ENCODE measurements at regions not wholly inside any gene's neighbourhood (a gene's known extent, or its start where the extent isn't known, plus 50 kb on each side); places are given as distances from the start of the nearest gene placed in this dataset.
A peak's percentile ranks its signal among the peaks of the same experiment; 100 is the strongest.

- H2BK12ac ChIP-seq (ENCODE audit: low read length in 2 of 2), result no peak overlapping the region
- H3K14ac ChIP-seq (ENCODE audit: low read length in 2 of 2), result no peak overlapping the region
- no peak overlapping the region for H2AFZ ChIP-seq (ENCODE audit: low read depth, low read length)
- WGBS, result 63% methylated on average over 3 of the region's 3 CpGs
- H4K8ac ChIP-seq (ENCODE audit: low read length), result no peak overlapping the region
- no peak overlapping the region for H3K4me3 ChIP-seq (ENCODE audit: insufficient read depth in 1 of 2, low read depth in 1 of 2, low read length in 2 of 2)
- H3K9me3 ChIP-seq (ENCODE audit: control insufficient read depth, low read length), result peaks cover 10% of the 10 kb centered on the region
- no peak overlapping the region for H2BK120ac ChIP-seq (ENCODE audit: low read depth, low read length)
- H3K23ac ChIP-seq (ENCODE audit: low read length in 2 of 2), result no peak overlapping the region
- no peak overlapping the region for H3K27ac ChIP-seq (ENCODE audit: low read length, poor library complexity, severe bottlenecking)
- H2AK5ac ChIP-seq (ENCODE audit: low read length, severe bottlenecking), result no peak overlapping the region
- H3K4ac ChIP-seq (ENCODE audit: low read depth in 1 of 2, low read length in 2 of 2), result no peak overlapping the region
- no peak for DNase-seq
- H3K4me2 ChIP-seq (ENCODE audit: low read length, poor library complexity, severe bottlenecking), result no peak overlapping the region
- no peaks in the 10 kb centered on the region for H3K79me1 ChIP-seq (replicated peaks; ENCODE audit: low read length, poor library complexity, severe bottlenecking)
- H3K9ac ChIP-seq (ENCODE audit: low read length), result no peak overlapping the region
- H3K18ac ChIP-seq (ENCODE audit: low read depth in 1 of 2, low read length in 2 of 2), result no peak overlapping the region
- peaks cover 0 to 13% of the 10 kb centered on the region in 2 experiments for H3K27me3 ChIP-seq (ENCODE audit: control insufficient read depth in 1 of 2, insufficient read depth in 1 of 2, low read length in 2 of 2)
- H3K36me3 ChIP-seq (ENCODE audit: control insufficient read depth in 1 of 2, insufficient read depth in 2 of 2, low read depth in 1 of 2, low read length in 2 of 2), result no peaks in the 10 kb centered on the region
- H2BK15ac ChIP-seq (ENCODE audit: low read depth, poor library complexity, severe bottlenecking), result no peak overlapping the region
- no peaks in the 10 kb centered on the region for H3K4me1 ChIP-seq (ENCODE audit: control insufficient read depth, insufficient read depth, low read depth, low read length)
- H4K91ac ChIP-seq (ENCODE audit: low read length), result no peak overlapping the region
- H2BK5ac ChIP-seq (ENCODE audit: low read depth, low read length, poor library complexity, severe bottlenecking), result no peak overlapping the region
These were observed 52.6 kb upstream of the ASB17 start for GRCh38 chr1:75984781-75985180.

GRCh38 chr1:75985827-75986226, 53.6 kb upstream of the ASB17 start:
- Histone ChIP-seq H4K91ac (ENCODE audit: low read length) (no peak overlapping the region), H2AFZ (ENCODE audit: low read depth, low read length) (no peak overlapping the region), H2BK12ac (ENCODE audit: low read length in 2 of 2) (no peak overlapping the region), H3K27ac (ENCODE audit: low read length, poor library complexity, severe bottlenecking) (no peak overlapping the region), H3K9me3 (ENCODE audit: control insufficient read depth, low read length) (peaks cover 10% of the 10 kb centered on the region), H2AK5ac (ENCODE audit: low read length, severe bottlenecking) (no peak overlapping the region), H4K8ac (ENCODE audit: low read length) (no peak overlapping the region), H3K9ac (ENCODE audit: low read length) (no peak overlapping the region), H3K23ac (ENCODE audit: low read length in 2 of 2) (no peak overlapping the region), H2BK5ac (ENCODE audit: low read depth, low read length, poor library complexity, severe bottlenecking) (no peak overlapping the region), H3K4me2 (ENCODE audit: low read length, poor library complexity, severe bottlenecking) (no peak overlapping the region), H2BK15ac (ENCODE audit: low read depth, poor library complexity, severe bottlenecking) (no peak overlapping the region), H3K4me3 (ENCODE audit: insufficient read depth in 1 of 2, low read depth in 1 of 2, low read length in 2 of 2) (no peak overlapping the region), H3K18ac (ENCODE audit: low read depth in 1 of 2, low read length in 2 of 2) (no peak overlapping the region), H3K79me1 (replicated peaks; ENCODE audit: low read length, poor library complexity, severe bottlenecking) (no peaks in the 10 kb centered on the region), H3K27me3 (ENCODE audit: control insufficient read depth in 1 of 2, insufficient read depth in 1 of 2, low read length in 2 of 2) (peaks cover 3 to 16% of the 10 kb centered on the region in 2 experiments), H3K4ac (ENCODE audit: low read depth in 1 of 2, low read length in 2 of 2) (no peak overlapping the region), H3K36me3 (ENCODE audit: control insufficient read depth in 1 of 2, insufficient read depth in 2 of 2, low read depth in 1 of 2, low read length in 2 of 2) (no peaks in the 10 kb centered on the region), H3K14ac (ENCODE audit: low read length in 2 of 2) (no peak overlapping the region), H2BK120ac (ENCODE audit: low read depth, low read length) (no peak overlapping the region), H3K4me1 (ENCODE audit: control insufficient read depth, insufficient read depth, low read depth, low read length) (no peaks in the 10 kb centered on the region)
- peak; percentile 26 for DNase-seq
- 78% methylated on average over 3 of the region's 4 CpGs for WGBS

GRCh38 chr1:75986478-75986877, 54.3 kb upstream of the ASB17 start:
- no peak overlapping the region for H2BK120ac ChIP-seq (ENCODE audit: low read depth, low read length)
- H3K36me3 ChIP-seq (ENCODE audit: control insufficient read depth in 1 of 2, insufficient read depth in 2 of 2, low read depth in 1 of 2, low read length in 2 of 2), result no peaks in the 10 kb centered on the region
- H3K27me3 ChIP-seq (ENCODE audit: control insufficient read depth in 1 of 2, insufficient read depth in 1 of 2, low read length in 2 of 2), result peaks cover 5 to 16% of the 10 kb centered on the region in 2 experiments
- no peak overlapping the region for H2BK5ac ChIP-seq (ENCODE audit: low read depth, low read length, poor library complexity, severe bottlenecking)
- H3K14ac ChIP-seq (ENCODE audit: low read length in 2 of 2), result no peak overlapping the region
- no peak overlapping the region for H2AK5ac ChIP-seq (ENCODE audit: low read length, severe bottlenecking)
- H3K9ac ChIP-seq (ENCODE audit: low read length), result no peak overlapping the region
- no peaks in the 10 kb centered on the region for H3K4me1 ChIP-seq (ENCODE audit: control insufficient read depth, insufficient read depth, low read depth, low read length)
- no peak overlapping the region for H3K18ac ChIP-seq (ENCODE audit: low read depth in 1 of 2, low read length in 2 of 2)
- H3K4me3 ChIP-seq (ENCODE audit: insufficient read depth in 1 of 2, low read depth in 1 of 2, low read length in 2 of 2), result no peak overlapping the region
- no peak overlapping the region for H2BK12ac ChIP-seq (ENCODE audit: low read length in 2 of 2)
- H3K27ac ChIP-seq (ENCODE audit: low read length, poor library complexity, severe bottlenecking), result no peak overlapping the region
- no peak overlapping the region for H2AFZ ChIP-seq (ENCODE audit: low read depth, low read length)
- no peak overlapping the region for H4K91ac ChIP-seq (ENCODE audit: low read length)
- H4K8ac ChIP-seq (ENCODE audit: low read length), result no peak overlapping the region
- no peak overlapping the region for H2BK15ac ChIP-seq (ENCODE audit: low read depth, poor library complexity, severe bottlenecking)
- H3K23ac ChIP-seq (ENCODE audit: low read length in 2 of 2), result no peak overlapping the region
- H3K9me3 ChIP-seq (ENCODE audit: control insufficient read depth, low read length), result peaks cover 10% of the 10 kb centered on the region
- DNase-seq, result no peak
- H3K4ac ChIP-seq (ENCODE audit: low read depth in 1 of 2, low read length in 2 of 2), result no peak overlapping the region
- H3K79me1 ChIP-seq (replicated peaks; ENCODE audit: low read length, poor library complexity, severe bottlenecking), result no peaks in the 10 kb centered on the region
- no peak overlapping the region for H3K4me2 ChIP-seq (ENCODE audit: low read length, poor library complexity, severe bottlenecking)

GRCh38 chr1:75989121-75989520, 56.9 kb upstream of the ASB17 start:
- Histone ChIP-seq H3K14ac (ENCODE audit: low read length in 2 of 2) (no peak overlapping the region), H3K23ac (ENCODE audit: low read length in 2 of 2) (no peak overlapping the region), H3K4me3 (ENCODE audit: insufficient read depth in 1 of 2, low read depth in 1 of 2, low read length in 2 of 2) (no peak overlapping the region), H3K4me1 (ENCODE audit: control insufficient read depth, insufficient read depth, low read depth, low read length) (no peaks in the 10 kb centered on the region), H3K9me3 (ENCODE audit: control insufficient read depth, low read length) (peaks cover 6% of the 10 kb centered on the region), H3K27me3 (ENCODE audit: control insufficient read depth in 1 of 2, insufficient read depth in 1 of 2, low read length in 2 of 2) (peaks cover 5 to 16% of the 10 kb centered on the region in 2 experiments), H2BK5ac (ENCODE audit: low read depth, low read length, poor library complexity, severe bottlenecking) (no peak overlapping the region), H2AK5ac (ENCODE audit: low read length, severe bottlenecking) (no peak overlapping the region), H4K91ac (ENCODE audit: low read length) (no peak overlapping the region), H3K4ac (ENCODE audit: low read depth in 1 of 2, low read length in 2 of 2) (no peak overlapping the region), H3K4me2 (ENCODE audit: low read length, poor library complexity, severe bottlenecking) (no peak overlapping the region), H3K9ac (ENCODE audit: low read length) (no peak overlapping the region), H3K18ac (ENCODE audit: low read depth in 1 of 2, low read length in 2 of 2) (no peak overlapping the region), H4K8ac (ENCODE audit: low read length) (no peak overlapping the region), H2BK12ac (ENCODE audit: low read length in 2 of 2) (no peak overlapping the region), H3K79me1 (replicated peaks; ENCODE audit: low read length, poor library complexity, severe bottlenecking) (no peaks in the 10 kb centered on the region), H2AFZ (ENCODE audit: low read depth, low read length) (no peak overlapping the region), H3K36me3 (ENCODE audit: control insufficient read depth in 1 of 2, insufficient read depth in 2 of 2, low read depth in 1 of 2, low read length in 2 of 2) (no peaks in the 10 kb centered on the region), H2BK120ac (ENCODE audit: low read depth, low read length) (no peak overlapping the region), H2BK15ac (ENCODE audit: low read depth, poor library complexity, severe bottlenecking) (no peak overlapping the region), H3K27ac (ENCODE audit: low read length, poor library complexity, severe bottlenecking) (no peak overlapping the region)
- 95% methylated on average over 3 of the region's 3 CpGs for WGBS
- no peak for DNase-seq

Measured in mesenchymal stem cell (in vitro differentiated cells and primary cell).